Esophagus squamous epithelium (tissue), 4 donors: ENCODE measurements at regions not wholly inside any gene's neighbourhood (a gene's known extent, or its start where the extent isn't known, plus 50 kb on each side); places are given as distances from the start of the nearest gene placed in this dataset.

Source experiments
- CTCF ChIP-seq, 6 experiments: fragments of 450-650 bp in 4 of 6; fragments of 200-600 bp in 2 of 6; sonication (generic) in 2 of 6; IDR thresholded peaks; one replicate each; pipeline ENCODE4 v1.5.1; 2016 to 2019; ENCODE audit warnings: antibody characterized with exemption in 6 of 6, mild to moderate bottlenecking in 4 of 6, moderate library complexity in 4 of 6
- POLR2A ChIP-seq, 4 donors: fragments of 450-650 bp; IDR thresholded peaks; one replicate each; pipeline ENCODE4 v1.6.1; 2017; ENCODE audit warnings: antibody characterized with exemption in 4 of 4, mild to moderate bottlenecking in 4 of 4, moderate library complexity in 3 of 4

- TF ChIP-seq CTCF (IDR thresholded peaks at IDR 0.05): no peak
- TF ChIP-seq POLR2A (IDR thresholded peaks at IDR 0.05): no peak
Observed at GRCh38 chrX:9354918-9355317, 109.9 kb upstream of the TBL1X start.
